ENCODE measurements at regions not wholly inside any gene's neighbourhood (a gene's known extent, or its start where the extent isn't known, plus 50 kb on each side); places are given as distances from the start of the nearest gene placed in this dataset.

DNA sequence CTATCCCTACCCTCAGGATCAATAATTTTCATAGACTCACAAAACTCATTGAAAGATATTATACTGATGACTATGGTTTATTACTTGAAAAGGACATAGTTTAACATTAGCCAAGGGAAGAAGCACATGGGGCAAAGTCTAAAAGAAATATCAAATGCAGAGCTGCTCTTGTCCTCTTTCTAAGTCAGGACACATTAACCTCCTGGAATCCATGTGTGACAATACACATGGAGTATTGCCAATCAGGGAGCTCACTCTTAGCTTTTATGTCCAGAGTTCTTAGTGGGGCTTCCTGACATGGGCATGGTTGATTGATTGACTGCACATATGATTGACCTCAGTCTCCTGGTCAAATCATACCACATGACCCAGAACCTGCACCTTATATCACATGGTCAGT lies 165.5 kb upstream of the COX7C start:
- Histone ChIP-seq H3K4me2 (ENCODE audit: insufficient read depth in 1 of 2, low read depth in 2 of 2, low read length in 2 of 2) (no peak overlapping the region), H2AK5ac (ENCODE audit: low read depth, low read length) (no peak overlapping the region), H3K23ac (ENCODE audit: insufficient read length) (no peak overlapping the region), H3K9me3 (ENCODE audit: insufficient read depth in 2 of 2, low read depth in 1 of 2, low read length in 1 of 2) (no peaks in the 10 kb centered on the region), H2BK120ac (replicated peaks; ENCODE audit: low read depth, low read length) (no peak overlapping the region), H2BK20ac (ENCODE audit: low read length) (no peak overlapping the region), H3K18ac (ENCODE audit: extremely low read depth, low read length) (no peak overlapping the region), H3K4me1 (replicated peaks in 1 of 4; ENCODE audit: control insufficient read depth in 3 of 4, insufficient read depth in 4 of 4, low read length in 3 of 4) (no peaks in the 10 kb centered on the region), H3K27me3 (replicated peaks in 1 of 4; ENCODE audit: control insufficient read depth in 3 of 4, extremely low read depth in 1 of 4, insufficient read depth in 3 of 4, low read length in 3 of 4) (no peaks in the 10 kb centered on the region), H3K79me2 (ENCODE audit: control insufficient read depth in 1 of 2, insufficient read depth in 2 of 2, low read length in 2 of 2) (no peaks in the 10 kb centered on the region), H4K91ac (replicated peaks; ENCODE audit: insufficient read length, low read length) (no peak overlapping the region), H2BK12ac (ENCODE audit: low read depth, low read length) (no peak overlapping the region), H2BK5ac (ENCODE audit: low read depth, low read length) (no peak overlapping the region), H3K4ac (replicated peaks; ENCODE audit: insufficient read length, low read depth, low read length) (no peak overlapping the region), H2AFZ (ENCODE audit: low read length) (no peak overlapping the region), H4K8ac (ENCODE audit: extremely low read depth, insufficient read depth, low read length) (no peak overlapping the region), H3K79me1 (ENCODE audit: low read depth, low read length) (no peaks in the 10 kb centered on the region), H3K9ac (replicated peaks in 1 of 4; ENCODE audit: extremely low read depth in 1 of 4, low read depth in 3 of 4, low read length in 3 of 4) (no peak overlapping the region), H3K56ac (replicated peaks; ENCODE audit: insufficient read length, low read depth, low read length) (no peak overlapping the region), H3K27ac (ENCODE audit: low read depth, low read length) (no peak overlapping the region), H3K4me3 (ENCODE audit: extremely low read depth in 1 of 4, insufficient read depth in 2 of 4, low read depth in 3 of 4, low read length in 4 of 4) (no peak overlapping the region), H3K14ac (ENCODE audit: insufficient read length) (no peak overlapping the region), H3K23me2 (ENCODE audit: low read depth, low read length) (no peaks in the 10 kb centered on the region), H3K36me3 (ENCODE audit: control insufficient read depth in 2 of 4, insufficient read depth in 4 of 4, low read length in 3 of 4) (no peaks in the 10 kb centered on the region), H2BK15ac (ENCODE audit: low read length) (no peak overlapping the region), H4K5ac (ENCODE audit: insufficient read length, low read depth, low read length) (no peak overlapping the region), H4K20me1 (replicated peaks in 1 of 2; ENCODE audit: control insufficient read depth in 1 of 2, insufficient read depth in 2 of 2, low read length in 2 of 2) (no peaks in the 10 kb centered on the region)
- FAIRE-seq = no peak
- ChIA-PET POLR2A (ENCODE audit: partially characterized antibody) (no interaction called here), CTCF (ENCODE audit: partially characterized antibody) (interaction anchor here (3.5 kb wide), 1 partner anchor 11 kb away, joined by 16 read pairs; no protein-coding TSS in a partner anchor)
- TF ChIP-seq SP2 (IDR thresholded peaks at IDR 0.05; ENCODE audit: low read length) (no peak), SRF (IDR thresholded peaks at IDR 0.05; ENCODE audit: low read depth, low read length) (no peak), EGR1 (IDR thresholded peaks at IDR 0.05; ENCODE audit: borderline replicate concordance, low read depth, low read length) (no peak), JUND (IDR thresholded peaks at IDR 0.05; ENCODE audit: low read length) (no peak), CEBPB (IDR thresholded peaks at IDR 0.05; ENCODE audit: low read depth, low read length) (no peak), YY1 (IDR thresholded peaks at IDR 0.05; ENCODE audit: low read depth, low read length) (no peak), JUN (IDR thresholded peaks at IDR 0.05; ENCODE audit: low read depth, low read length) (no peak), BRCA1 (IDR thresholded peaks at IDR 0.05; ENCODE audit: low read depth, low read length) (no peak), RBBP5 (IDR thresholded peaks at IDR 0.05; ENCODE audit: borderline replicate concordance, low read depth, low read length) (no peak)
- DNase-seq (ENCODE audit: low read depth in 1 of 2, low spot score in 2 of 2) = no peak

Measured in H1 (cell line).